GM10266 (cell line): ENCODE measurements at regions not wholly inside any gene's neighbourhood (a gene's known extent, or its start where the extent isn't known, plus 50 kb on each side); places are given as distances from the start of the nearest gene placed in this dataset.

Experiments used
- DNase-seq: peaks from one replicate; pipeline ENCODE4 v3.0.0; 2012; ENCODE audit errors: extremely low spot score
- CTCF ChIP-seq: IDR thresholded peaks from 2 replicates; pipeline ENCODE4 v1.5.1; 2012; ENCODE audit warnings: mild to moderate bottlenecking, low read depth; ENCODE audit not compliant: control insufficient read depth, insufficient read depth; ENCODE audit errors: missing control alignments

GRCh38 chr9:115766370-115766955 is 387.1 kb upstream of the PAPPA start:
- no peak for TF ChIP-seq CTCF
- DNase-seq = no peak

- no peak for DNase-seq
- no peak for TF ChIP-seq CTCF
Observed at GRCh38 chr9:115770521-115770920, 383.1 kb upstream of the PAPPA start.

GRCh38 chr9:115775659-115776058 is 377.9 kb upstream of the PAPPA start:
- TF ChIP-seq CTCF = no peak
- DNase-seq = no peak

GRCh38 chr9:115777610-115778009 is 376.0 kb upstream of the PAPPA start:
- no peak for TF ChIP-seq CTCF
- DNase-seq = no peak

GRCh38 chr9:115781070-115781736 is 372.4 kb upstream of the PAPPA start:
- no peak for TF ChIP-seq CTCF
- no peak for DNase-seq

GRCh38 chr9:115786321-115786720 is 367.3 kb upstream of the PAPPA start:
- no peak for DNase-seq
- no peak for TF ChIP-seq CTCF

GRCh38 chr9:115790520-115790919 is 363.1 kb upstream of the PAPPA start:
- no peak for TF ChIP-seq CTCF
- no peak for DNase-seq
